Stimulated activated CD8-positive, alpha-beta memory T cell treated with anti-CD3 and anti-CD28 coated beads, Interleukin-4, amount 100 ng/mL, for 4 hours (primary cell): ENCODE measurements at regions not wholly inside any gene's neighbourhood (a gene's known extent, or its start where the extent isn't known, plus 50 kb on each side); places are given as distances from the start of the nearest gene placed in this dataset.

ENCODE experiments used
- DNase-seq, 2 donors: peaks; one replicate each; pipeline ENCODE4 v3.0.0-alpha.2; 2020; ENCODE audit warnings: low read depth in 2 of 2, low spot score in 1 of 2

- no peak for DNase-seq
Observed at GRCh38 chr18:45373286-45373880, 241.9 kb upstream of the SLC14A2 start.

- DNase-seq: no peak
Observed at GRCh38 chr18:45374236-45374635, 241.0 kb upstream of the SLC14A2 start.

GRCh38 chr18:45374878-45375630 is 240.2 kb upstream of the SLC14A2 start:
- no peak for DNase-seq

GRCh38 chr18:45376193-45376592 is 239.1 kb upstream of the SLC14A2 start:
- DNase-seq: no peak

GRCh38 chr18:45378308-45378707 is 237.0 kb upstream of the SLC14A2 start:
- no peak for DNase-seq

- no peak for DNase-seq
Observed at GRCh38 chr18:45378933-45379332, 236.3 kb upstream of the SLC14A2 start.

GRCh38 chr18:45379903-45380302 is 235.4 kb upstream of the SLC14A2 start:
- DNase-seq: no peak

- DNase-seq: no peak
Observed at GRCh38 chr18:45381282-45381681, 234.0 kb upstream of the SLC14A2 start.

GRCh38 chr18:45383228-45383627 is 232.0 kb upstream of the SLC14A2 start:
- DNase-seq: no peak

- no peak for DNase-seq
Observed at GRCh38 chr18:45384137-45384961, 230.9 kb upstream of the SLC14A2 start.

- DNase-seq: no peak
Observed at GRCh38 chr18:45384962-45385315, 230.3 kb upstream of the SLC14A2 start.

GRCh38 chr18:45386041-45386655 is 229.1 kb upstream of the SLC14A2 start:
- DNase-seq: no peak

- no peak for DNase-seq
Observed at GRCh38 chr18:45387229-45387628, 228.0 kb upstream of the SLC14A2 start.

- DNase-seq: no peak
Observed at GRCh38 chr18:45398448-45398847, 216.8 kb upstream of the SLC14A2 start.

GRCh38 chr18:45399146-45399545 is 216.1 kb upstream of the SLC14A2 start:
- no peak for DNase-seq

GRCh38 chr18:45399643-45400042 is 215.6 kb upstream of the SLC14A2 start:
- no peak for DNase-seq

GRCh38 chr18:45402485-45403056 is 212.7 kb upstream of the SLC14A2 start:
- no peak for DNase-seq

GRCh38 chr18:45403341-45404049 is 211.8 kb upstream of the SLC14A2 start:
- no peak for DNase-seq

GRCh38 chr18:45408218-45408617 is 207.1 kb upstream of the SLC14A2 start:
- no peak for DNase-seq

- no peak for DNase-seq
Observed at GRCh38 chr18:45409971-45410370, 205.3 kb upstream of the SLC14A2 start.

GRCh38 chr18:45412577-45412976 is 202.7 kb upstream of the SLC14A2 start:
- DNase-seq: no peak
